ENCODE measurements at regions not wholly inside any gene's neighbourhood (a gene's known extent, or its start where the extent isn't known, plus 50 kb on each side); places are given as distances from the start of the nearest gene placed in this dataset.

DNA sequence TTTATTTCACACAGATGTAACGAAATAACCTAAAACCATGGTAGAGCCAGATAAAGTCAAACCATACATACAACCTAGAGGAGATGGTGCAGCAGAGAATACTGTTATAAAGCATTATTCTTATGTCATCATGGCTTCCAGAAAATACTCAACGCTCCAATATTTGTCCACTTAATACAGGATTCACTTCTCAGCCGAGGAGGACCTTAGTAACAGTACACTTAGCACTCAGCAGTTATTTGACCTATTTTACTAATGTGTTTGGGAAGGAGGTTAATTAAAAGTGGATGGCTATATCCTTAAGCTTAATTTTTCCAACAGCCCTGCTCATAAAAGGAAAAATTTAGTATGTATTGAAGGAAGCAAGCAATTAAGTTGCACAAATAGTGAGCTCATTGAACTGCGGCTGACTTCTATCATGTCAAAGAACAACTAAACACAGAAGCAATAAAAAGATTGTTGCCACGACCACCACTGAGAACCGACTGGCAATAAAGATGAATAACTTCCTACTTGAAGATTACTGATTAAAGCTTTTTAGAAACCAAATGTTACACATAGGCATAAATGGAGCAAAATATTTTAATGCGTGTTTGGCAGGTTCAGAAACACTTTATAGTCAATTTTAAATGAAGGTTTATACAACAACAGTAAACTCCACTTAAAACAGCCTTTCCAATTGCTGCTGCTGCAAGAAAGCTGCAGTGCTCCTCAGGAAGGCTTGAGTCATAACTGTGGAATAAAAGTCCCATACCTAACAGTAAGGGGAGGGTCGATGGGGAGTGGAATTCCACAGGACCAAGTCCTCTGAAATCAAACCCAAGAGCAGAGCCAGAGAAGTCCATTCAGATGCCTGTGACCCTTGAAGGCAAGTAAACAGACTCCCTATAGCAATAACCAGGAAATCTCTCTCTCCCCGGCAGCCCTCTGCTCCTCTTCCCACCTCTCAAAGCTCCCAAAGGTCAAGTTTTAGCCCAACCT lies 218.9 kb upstream of the CDKN3 start:
- TF ChIP-seq, protein P1, sequence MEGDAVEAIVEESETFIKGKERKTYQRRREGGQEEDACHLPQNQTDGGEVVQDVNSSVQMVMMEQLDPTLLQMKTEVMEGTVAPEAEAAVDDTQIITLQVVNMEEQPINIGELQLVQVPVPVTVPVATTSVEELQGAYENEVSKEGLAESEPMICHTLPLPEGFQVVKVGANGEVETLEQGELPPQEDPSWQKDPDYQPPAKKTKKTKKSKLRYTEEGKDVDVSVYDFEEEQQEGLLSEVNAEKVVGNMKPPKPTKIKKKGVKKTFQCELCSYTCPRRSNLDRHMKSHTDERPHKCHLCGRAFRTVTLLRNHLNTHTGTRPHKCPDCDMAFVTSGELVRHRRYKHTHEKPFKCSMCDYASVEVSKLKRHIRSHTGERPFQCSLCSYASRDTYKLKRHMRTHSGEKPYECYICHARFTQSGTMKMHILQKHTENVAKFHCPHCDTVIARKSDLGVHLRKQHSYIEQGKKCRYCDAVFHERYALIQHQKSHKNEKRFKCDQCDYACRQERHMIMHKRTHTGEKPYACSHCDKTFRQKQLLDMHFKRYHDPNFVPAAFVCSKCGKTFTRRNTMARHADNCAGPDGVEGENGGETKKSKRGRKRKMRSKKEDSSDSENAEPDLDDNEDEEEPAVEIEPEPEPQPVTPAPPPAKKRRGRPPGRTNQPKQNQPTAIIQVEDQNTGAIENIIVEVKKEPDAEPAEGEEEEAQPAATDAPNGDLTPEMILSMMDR (IDR thresholded peaks at IDR 0.05; ENCODE audit: insufficient read depth, missing control alignments) = no peak
- no peak for FAIRE-seq
- DNase-seq (ENCODE audit: insufficient read length, low spot score) = no peak

DNA sequence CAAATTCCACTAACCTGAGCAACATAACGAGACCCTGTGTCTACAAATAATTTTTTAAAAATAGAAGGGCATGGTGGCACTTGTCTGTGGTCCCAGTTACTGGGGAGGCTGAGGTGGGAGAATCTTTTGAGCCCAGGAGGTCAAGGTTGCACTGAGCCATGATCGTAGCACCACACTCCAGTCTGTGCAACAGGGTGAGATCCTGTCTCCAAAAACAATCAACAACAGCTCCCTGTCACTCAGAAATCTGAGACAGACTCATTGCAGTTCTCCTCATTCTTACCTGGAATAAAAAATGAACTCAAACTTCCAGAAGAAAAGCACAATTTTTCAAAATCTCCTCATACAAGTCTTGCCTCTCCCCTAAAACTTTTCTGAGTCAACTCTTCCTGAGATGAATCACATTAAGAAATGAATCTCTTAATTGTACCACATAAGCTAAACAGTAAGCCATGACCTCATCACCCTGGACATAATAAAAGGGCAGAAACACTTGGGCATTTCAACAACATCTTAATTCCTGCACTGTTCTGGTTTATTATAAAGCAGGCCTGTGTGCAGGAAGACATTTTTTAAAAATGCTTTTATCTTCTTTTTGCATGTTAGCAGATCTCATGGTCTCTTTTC lies 214.3 kb upstream of the CDKN3 start:
- FAIRE-seq (no peak), DNase-seq (ENCODE audit: insufficient read length, low spot score) (no peak)
- TF ChIP-seq, protein P1 (IDR thresholded peaks at IDR 0.05; ENCODE audit: insufficient read depth, missing control alignments) = no peak

DNA sequence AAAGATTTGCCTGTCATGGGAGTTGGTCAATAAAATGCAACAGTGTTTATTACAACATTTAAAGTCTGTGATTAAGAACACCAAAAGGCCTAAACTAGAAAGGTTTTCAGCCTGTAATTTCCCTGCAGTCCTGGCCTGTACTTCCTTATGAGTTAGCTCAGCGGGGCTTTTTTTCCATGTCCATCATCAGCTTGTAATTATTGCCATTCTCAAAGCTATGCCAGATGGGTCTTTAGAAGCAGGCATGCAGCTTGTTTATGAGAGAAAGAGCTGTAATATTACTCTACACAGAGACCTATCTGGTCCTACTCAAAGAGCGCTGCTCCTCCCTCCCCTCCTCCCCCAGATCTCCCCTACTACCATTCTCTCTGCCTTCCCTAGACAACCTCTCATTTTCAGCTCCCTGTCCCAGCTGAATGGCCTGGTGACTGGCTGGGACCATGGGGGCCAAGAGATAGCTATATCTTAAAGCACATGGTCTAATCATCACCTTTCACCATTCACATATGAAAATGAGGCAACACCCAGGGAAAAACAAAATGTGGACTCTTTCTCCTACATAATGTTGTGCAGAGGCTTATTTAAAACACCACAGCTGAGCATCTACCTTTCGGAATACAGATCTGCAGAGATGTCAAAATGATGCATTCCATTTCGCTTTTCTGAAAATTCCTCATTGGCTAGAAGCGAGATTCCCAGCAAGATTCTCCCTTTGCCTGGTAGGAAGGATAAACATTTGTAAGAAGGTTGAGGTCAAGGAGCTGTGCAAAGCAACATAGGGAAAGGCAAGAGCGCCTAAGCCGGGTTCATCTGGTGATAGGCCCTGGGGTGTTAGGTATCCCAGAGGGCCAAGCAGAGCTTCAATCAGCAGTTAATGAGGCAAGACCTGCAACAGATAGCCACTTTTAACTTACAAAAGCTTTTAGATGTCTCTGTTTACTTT lies 209.7 kb upstream of the CDKN3 start:
- TF ChIP-seq, protein P1 (IDR thresholded peaks at IDR 0.05; ENCODE audit: insufficient read depth, missing control alignments) = no peak
- no peak for DNase-seq (ENCODE audit: insufficient read length, low spot score)
- no peak for FAIRE-seq

DNA sequence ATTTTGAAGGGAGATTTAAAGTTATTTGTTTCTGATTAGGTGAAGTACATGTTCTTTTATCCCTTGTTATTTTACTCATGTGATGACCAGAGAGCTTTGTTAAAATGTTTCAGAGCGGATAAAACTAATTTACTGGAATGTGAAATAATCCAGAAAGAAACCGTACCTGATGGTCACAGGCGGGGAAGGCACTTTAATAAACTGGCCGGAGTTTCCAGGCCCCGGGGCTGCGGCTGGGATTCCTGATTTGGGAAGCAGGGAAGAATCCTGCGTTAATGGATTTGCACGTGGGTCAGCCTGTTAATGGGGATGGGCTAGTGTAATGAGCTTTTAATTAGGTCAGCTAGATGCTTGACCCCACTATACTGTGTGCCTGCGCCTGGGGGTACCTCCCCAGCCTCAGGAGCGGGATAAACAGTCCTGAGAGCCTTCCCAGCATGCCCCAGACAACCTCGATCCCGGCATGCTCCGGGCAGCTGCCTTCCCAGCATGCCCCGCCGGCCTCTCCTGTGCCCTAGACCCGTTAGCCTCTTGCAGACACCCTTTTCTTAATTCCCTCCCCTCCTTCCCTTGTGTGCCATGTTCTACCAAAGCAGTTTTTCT lies 208.6 kb upstream of the CDKN3 start:
- FAIRE-seq = no peak
- no peak for DNase-seq (ENCODE audit: insufficient read length, low spot score)
- TF ChIP-seq, protein P1 (IDR thresholded peaks at IDR 0.05; ENCODE audit: insufficient read depth, missing control alignments) = no peak

DNA sequence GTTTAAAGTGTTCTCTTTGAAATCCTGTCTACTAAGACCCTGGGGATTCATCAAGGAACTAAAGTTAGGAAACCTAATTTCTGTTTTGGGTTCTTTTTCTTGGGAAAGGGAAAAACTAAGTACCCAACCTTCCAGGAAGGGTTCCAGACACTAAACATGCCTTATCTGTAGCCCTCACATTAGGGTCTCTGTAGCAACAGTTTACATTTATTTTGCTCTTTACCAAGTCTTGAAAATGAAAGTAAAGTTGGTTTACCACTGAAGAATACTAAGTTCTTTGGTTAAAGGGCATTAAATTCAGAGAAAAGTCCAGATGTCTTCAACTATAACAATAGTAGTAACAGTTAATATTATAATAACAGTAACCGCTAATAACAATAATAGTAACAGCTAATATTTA lies 207.5 kb upstream of the CDKN3 start:
- no peak for DNase-seq (ENCODE audit: insufficient read length, low spot score)
- TF ChIP-seq, protein P1 (IDR thresholded peaks at IDR 0.05; ENCODE audit: insufficient read depth, missing control alignments) = no peak
- no peak for FAIRE-seq

DNA sequence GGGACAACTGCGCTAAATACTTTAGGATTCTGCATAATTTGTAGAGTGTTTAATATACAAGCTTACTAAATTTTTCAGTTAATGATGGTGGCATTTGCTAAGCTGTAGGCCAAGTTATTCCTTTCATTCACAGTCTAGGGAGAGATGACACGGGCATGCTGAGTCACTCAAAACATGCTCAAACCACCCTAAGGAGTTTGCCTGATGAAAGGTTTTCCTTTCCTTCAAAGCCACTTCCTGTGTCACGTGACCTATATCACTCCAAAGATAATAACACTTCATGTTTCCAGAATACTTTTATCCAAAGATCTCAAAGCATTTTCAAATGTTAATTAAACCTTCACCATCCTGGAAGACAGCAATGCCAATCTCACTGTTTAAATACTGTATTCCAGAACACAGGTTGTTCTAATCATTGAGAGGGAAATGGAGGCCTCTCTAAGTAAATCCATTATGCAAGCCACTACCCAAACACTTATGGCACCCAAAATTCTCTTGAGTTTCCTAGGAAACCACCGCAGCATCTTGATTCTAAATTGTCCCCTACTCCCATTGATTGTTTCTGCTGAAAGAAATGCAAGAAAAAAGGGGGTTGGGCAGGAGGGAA lies 207.0 kb upstream of the CDKN3 start:
- FAIRE-seq (no peak), DNase-seq (ENCODE audit: insufficient read length, low spot score) (no peak)
- TF ChIP-seq, protein P1 (IDR thresholded peaks at IDR 0.05; ENCODE audit: insufficient read depth, missing control alignments) = no peak

Data from D721Med (cell line).